H1 (cell line): ENCODE measurements at regions not wholly inside any gene's neighbourhood (a gene's known extent, or its start where the extent isn't known, plus 50 kb on each side); places are given as distances from the start of the nearest gene placed in this dataset.
A peak's percentile ranks its signal among the peaks of the same experiment; 100 is the strongest.
"Not testable (repeated sequence)": the region's sequence is repeated elsewhere in the genome, so short reads cannot be mapped to it uniquely, and the experiment has no call there.

Experiments used
- CTCF ChIA-PET: fragments of 300-600 bp; sonication (Branson Sonifier 250); formaldehyde crosslinking; loops from one replicate; lab custom pipeline; 2021; ENCODE audit not compliant: partially characterized antibody; lab: Charles Lee
- POLR2A ChIA-PET: fragments of 300-600 bp; sonication (Branson Sonifier 250); formaldehyde crosslinking; loops from one replicate; lab custom pipeline; 2021; ENCODE audit warnings: inconsistent platforms; ENCODE audit not compliant: partially characterized antibody; lab: Charles Lee
- DNase-seq, 2 experiments: peaks; one replicate each; pipeline versions ENCODE4 v3.0.0 to v3.0.0-alpha.2; 2010 to 2022; ENCODE audit warnings: low spot score in 2 of 2, low read depth in 1 of 2, mixed read lengths in 1 of 2
- FAIRE-seq: peaks from 2 replicates; lab custom pipeline; 2011; peaks lifted over from hg19 to GRCh38; lab: Jason Lieb, UNC
- H2AFZ ChIP-seq: 2 replicates; pipeline ENCODE4 v1.8.1; 2012; ENCODE audit warnings: low read length, inconsistent platforms
- H2AK5ac ChIP-seq: 2 replicates; pipeline ENCODE4 v1.6.1; 2013; ENCODE audit warnings: low read depth, low read length
- H2BK120ac ChIP-seq: replicated peaks from 2 replicates; pipeline ENCODE3; 2013; ENCODE audit warnings: low read depth, low read length, inconsistent platforms
- H2BK12ac ChIP-seq: 2 replicates; pipeline ENCODE4 v1.6.1; 2013; ENCODE audit warnings: low read depth, low read length
- H2BK15ac ChIP-seq: 2 replicates; pipeline ENCODE4 v1.6.1; 2013; ENCODE audit warnings: low read length
- H2BK20ac ChIP-seq: 2 replicates; pipeline ENCODE4 v1.6.1; 2013; ENCODE audit warnings: low read length
- H2BK5ac ChIP-seq: 2 replicates; pipeline ENCODE4 v1.6.1; 2013; ENCODE audit warnings: low read depth, low read length
- H3K14ac ChIP-seq: 2 replicates; pipeline ENCODE4 v1.6.1; 2013; ENCODE audit warnings: inconsistent platforms; ENCODE audit not compliant: insufficient read length
- H3K18ac ChIP-seq: 2 replicates; pipeline ENCODE4 v1.6.1; 2013; ENCODE audit warnings: low read length; ENCODE audit errors: extremely low read depth
- H3K23ac ChIP-seq: 2 replicates; pipeline ENCODE4 v1.6.1; 2013; ENCODE audit warnings: inconsistent platforms; ENCODE audit not compliant: insufficient read length
- H3K23me2 ChIP-seq: 2 replicates; pipeline ENCODE4 v1.6.1; 2013; ENCODE audit warnings: low read depth, low read length
- H3K27ac ChIP-seq: 2 replicates; pipeline ENCODE4 v1.6.1; 2011; ENCODE audit warnings: low read depth, low read length, inconsistent platforms
- H3K27me3 ChIP-seq, 4 experiments: replicated peaks in 1 of 4; 1 replicate in 1 of 4; 2 replicates in 3 of 4; pipeline versions ENCODE4 v1.6.1 to v1.8.1; 2011 to 2013; ENCODE audit warnings: low read length in 3 of 4, mild to moderate bottlenecking in 3 of 4, inconsistent platforms in 2 of 4, mixed read lengths in 2 of 4, moderate library complexity in 1 of 4; ENCODE audit not compliant: control insufficient read depth in 3 of 4, insufficient read depth in 3 of 4; ENCODE audit errors: extremely low read depth in 1 of 4
- H3K36me3 ChIP-seq, 4 experiments: 2 replicates each; pipeline versions ENCODE4 v1.6.1 to v1.8.1; 2011 to 2013; ENCODE audit warnings: mild to moderate bottlenecking in 4 of 4, low read length in 3 of 4, moderate library complexity in 2 of 4, control low read depth in 1 of 4, inconsistent platforms in 1 of 4; ENCODE audit not compliant: insufficient read depth in 4 of 4, control insufficient read depth in 2 of 4
- H3K4ac ChIP-seq: replicated peaks from 2 replicates; pipeline ENCODE3; 2013; ENCODE audit warnings: low read length, low read depth, mixed read lengths, inconsistent platforms; ENCODE audit not compliant: insufficient read length
- H3K4me1 ChIP-seq, 4 experiments: replicated peaks in 1 of 4; 1 replicate in 1 of 4; 2 replicates in 3 of 4; pipeline versions ENCODE4 v1.6.1 to v1.8.1; 2011 to 2013; ENCODE audit warnings: low read length in 3 of 4, inconsistent platforms in 2 of 4, mixed read lengths in 1 of 4; ENCODE audit not compliant: insufficient read depth in 4 of 4, control insufficient read depth in 3 of 4
- H3K4me2 ChIP-seq, 2 experiments: 2 replicates each; pipeline versions ENCODE4 v1.6.1 to v1.8.1; 2011 to 2013; ENCODE audit warnings: low read depth in 2 of 2, low read length in 2 of 2, control low read depth in 1 of 2, inconsistent platforms in 1 of 2, mild to moderate bottlenecking in 1 of 2; ENCODE audit not compliant: insufficient read depth in 1 of 2
- H3K4me3 ChIP-seq, 4 experiments: fragments of 200-600, 300-600 bp in 1 of 4; sonication (generic), shearing (Covaris generic), sonication (Bioruptor Twin) in 1 of 4; 2 replicates each; pipeline versions ENCODE4 v1.5.1 to v1.8.1; 2011 to 2016; ENCODE audit warnings: low read length in 4 of 4, low read depth in 3 of 4, control low read depth in 2 of 4, inconsistent platforms in 2 of 4, mild to moderate bottlenecking in 2 of 4, mixed read lengths in 1 of 4, moderate library complexity in 1 of 4; ENCODE audit not compliant: insufficient read depth in 2 of 4; ENCODE audit errors: extremely low read depth in 1 of 4
- H3K56ac ChIP-seq: replicated peaks from 2 replicates; pipeline ENCODE3; 2013; ENCODE audit warnings: low read depth, mild to moderate bottlenecking, mixed read lengths, low read length, inconsistent platforms; ENCODE audit not compliant: insufficient read length
- H3K79me1 ChIP-seq: 2 replicates; pipeline ENCODE4 v1.6.1; 2013; ENCODE audit warnings: low read depth, low read length, control low read depth
- H3K79me2 ChIP-seq, 2 experiments: 2 replicates each; pipeline versions ENCODE4 v1.6.1 to v1.8.1; 2012 to 2013; ENCODE audit warnings: low read length in 2 of 2, mild to moderate bottlenecking in 2 of 2, inconsistent platforms in 1 of 2; ENCODE audit not compliant: insufficient read depth in 2 of 2, control insufficient read depth in 1 of 2
- H3K9ac ChIP-seq, 4 experiments: replicated peaks in 1 of 4; 1 replicate in 1 of 4; 2 replicates in 3 of 4; pipeline versions ENCODE4 v1.6.1 to v1.8.1; 2011 to 2013; ENCODE audit warnings: low read depth in 3 of 4, low read length in 3 of 4, control low read depth in 2 of 4, mild to moderate bottlenecking in 2 of 4, moderate library complexity in 2 of 4, inconsistent platforms in 1 of 4; ENCODE audit errors: extremely low read depth in 1 of 4
- H3K9me3 ChIP-seq, 2 experiments: 2 replicates each; pipeline versions ENCODE4 v1.6.1 to v1.8.1; 2012 to 2013; ENCODE audit warnings: mild to moderate bottlenecking in 2 of 2, moderate library complexity in 2 of 2, control low read depth in 1 of 2, inconsistent platforms in 1 of 2, low read depth in 1 of 2, low read length in 1 of 2, mixed read lengths in 1 of 2; ENCODE audit not compliant: insufficient read depth in 2 of 2
- H4K20me1 ChIP-seq, 2 experiments: replicated peaks in 1 of 2; 2 replicates each; pipeline versions ENCODE3 to v1.8.1; 2011 to 2013; ENCODE audit warnings: inconsistent platforms in 2 of 2, low read length in 2 of 2, mild to moderate bottlenecking in 1 of 2; ENCODE audit not compliant: insufficient read depth in 2 of 2, control insufficient read depth in 1 of 2
- H4K5ac ChIP-seq: 2 replicates; pipeline ENCODE4 v1.6.1; 2013; ENCODE audit warnings: low read length, low read depth, mixed read lengths, inconsistent platforms; ENCODE audit not compliant: insufficient read length
- H4K8ac ChIP-seq: 2 replicates; pipeline ENCODE4 v1.8.0; 2013; ENCODE audit warnings: mild to moderate bottlenecking, moderate library complexity, low read length, inconsistent platforms; ENCODE audit not compliant: insufficient read depth; ENCODE audit errors: extremely low read depth
- H4K91ac ChIP-seq: replicated peaks from 2 replicates; pipeline ENCODE3; 2013; ENCODE audit warnings: low read length, mixed read lengths, inconsistent platforms; ENCODE audit not compliant: insufficient read length
- WGBS, 2 experiments: shearing (Covaris generic) in 1 of 2; methylation state at CpG; one replicate each; pipeline versions ENCODE4 v1.1.6 to v1.1.7; 2013 to 2015; ENCODE audit warnings: low lambda C conversion rate in 2 of 2, mixed read lengths in 2 of 2, inconsistent platforms in 1 of 2, low coverage in 1 of 2, missing lambda C conversion rate in 1 of 2; ENCODE audit not compliant: insufficient replicate concordance in 2 of 2, insufficient coverage in 1 of 2, insufficient read length in 1 of 2; ENCODE audit errors: extremely low coverage in 1 of 2, missing lambda C conversion rate in 1 of 2; 5-methylcytosine and 5-hydroxymethylcytosine counted together

DNA sequence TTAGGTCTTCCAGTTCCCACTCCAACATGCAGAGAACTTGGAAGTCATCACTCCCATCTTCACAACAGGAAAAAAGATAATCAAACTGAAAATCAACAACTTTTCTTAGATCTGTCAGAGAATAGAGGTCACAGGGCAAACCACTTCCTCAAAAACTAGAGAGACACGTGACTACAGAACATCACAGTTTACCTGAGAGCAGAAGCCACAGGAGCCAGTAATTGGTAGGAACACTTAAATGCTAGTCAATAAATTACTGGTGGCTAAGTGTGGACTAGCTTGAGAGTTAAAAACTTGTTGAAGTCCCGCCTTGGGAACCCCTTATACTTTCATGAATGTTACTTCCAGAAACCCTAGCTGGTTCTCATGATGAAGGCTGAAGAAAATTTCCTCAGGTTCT is 81.1 kb downstream of the THSD1 start:
- H3K27me3 ChIP-seq, H2AFZ ChIP-seq, H3K79me1 ChIP-seq, H3K23ac ChIP-seq, H2BK20ac ChIP-seq, H3K23me2 ChIP-seq, DNase-seq, H4K5ac ChIP-seq, H4K8ac ChIP-seq, CTCF ChIA-PET, H2BK12ac ChIP-seq, H3K79me2 ChIP-seq, H3K4ac ChIP-seq, H3K9ac ChIP-seq, POLR2A ChIA-PET, H2BK5ac ChIP-seq, H3K36me3 ChIP-seq, H2AK5ac ChIP-seq, H3K4me3 ChIP-seq, H4K91ac ChIP-seq, H2BK15ac ChIP-seq, H3K4me1 ChIP-seq, H3K56ac ChIP-seq, H3K9me3 ChIP-seq, H2BK120ac ChIP-seq, H3K27ac ChIP-seq, H3K14ac ChIP-seq, H4K20me1 ChIP-seq, H3K18ac ChIP-seq, H3K4me2 ChIP-seq: not testable (repeated sequence)
- peak; percentile 28 for FAIRE-seq
- 91% methylated on average over 2 of the region's 2 CpGs; no CpG with 5 or more reads in 1 of the 2 experiments for WGBS, 2 experiments
